LNCaP clone FGC (cell line): ENCODE measurements at regions not wholly inside any gene's neighbourhood (a gene's known extent, or its start where the extent isn't known, plus 50 kb on each side); places are given as distances from the start of the nearest gene placed in this dataset.

Experiments used
- DNase-seq: peaks from one replicate; pipeline ENCODE4 v3.0.0-alpha.2; 2011; ENCODE audit warnings: low read depth
- H3K4me3 ChIP-seq: 2 replicates; pipeline ENCODE4 v1.5.1; 2011; ENCODE audit warnings: mild to moderate bottlenecking, low read depth, low read length, control low read depth
- TF ChIP-seq, protein P1 (sequence below): IDR thresholded peaks from 2 replicates; pipeline ENCODE4 v1.5.1; 2012; ENCODE audit warnings: mild to moderate bottlenecking; ENCODE audit not compliant: control insufficient read depth, insufficient read depth; ENCODE audit errors: extremely low read depth

DNA sequence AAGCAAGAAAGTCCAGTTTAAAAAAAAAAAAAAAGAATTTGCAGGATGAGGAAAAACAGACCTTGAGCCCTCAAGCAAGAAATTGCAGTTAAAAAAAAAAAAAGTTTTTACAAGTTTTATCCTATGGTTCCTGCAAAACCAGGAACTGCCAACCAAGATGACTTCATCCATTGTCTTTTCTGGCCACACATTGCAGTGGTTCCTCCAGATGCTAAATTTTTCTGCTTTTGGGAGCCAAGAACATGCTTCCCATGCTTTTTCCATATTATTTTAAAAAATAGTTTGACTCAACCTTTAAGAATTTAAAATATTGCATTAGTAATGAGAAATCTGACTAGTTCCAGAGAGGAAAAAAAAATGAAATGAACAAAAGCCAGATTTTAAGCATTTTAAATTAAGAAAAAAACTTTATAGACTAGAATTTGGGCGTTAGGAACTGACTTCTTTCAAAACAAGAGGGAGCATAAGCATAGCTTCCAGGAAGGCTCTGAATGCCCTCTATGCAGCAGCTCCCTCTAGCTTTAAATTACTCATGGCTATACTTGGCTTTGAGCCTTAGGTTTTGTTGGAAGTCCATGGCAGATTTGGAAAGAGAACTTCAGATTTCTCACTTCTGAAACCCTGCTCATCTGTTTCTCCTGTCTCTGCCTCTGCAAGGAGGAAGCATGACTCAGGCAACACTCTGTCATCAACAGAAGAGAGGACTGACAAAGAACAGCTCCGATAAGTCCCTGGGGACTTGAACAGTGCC, 124.5 kb downstream of the GPR65 start:
- TF ChIP-seq, protein P1, sequence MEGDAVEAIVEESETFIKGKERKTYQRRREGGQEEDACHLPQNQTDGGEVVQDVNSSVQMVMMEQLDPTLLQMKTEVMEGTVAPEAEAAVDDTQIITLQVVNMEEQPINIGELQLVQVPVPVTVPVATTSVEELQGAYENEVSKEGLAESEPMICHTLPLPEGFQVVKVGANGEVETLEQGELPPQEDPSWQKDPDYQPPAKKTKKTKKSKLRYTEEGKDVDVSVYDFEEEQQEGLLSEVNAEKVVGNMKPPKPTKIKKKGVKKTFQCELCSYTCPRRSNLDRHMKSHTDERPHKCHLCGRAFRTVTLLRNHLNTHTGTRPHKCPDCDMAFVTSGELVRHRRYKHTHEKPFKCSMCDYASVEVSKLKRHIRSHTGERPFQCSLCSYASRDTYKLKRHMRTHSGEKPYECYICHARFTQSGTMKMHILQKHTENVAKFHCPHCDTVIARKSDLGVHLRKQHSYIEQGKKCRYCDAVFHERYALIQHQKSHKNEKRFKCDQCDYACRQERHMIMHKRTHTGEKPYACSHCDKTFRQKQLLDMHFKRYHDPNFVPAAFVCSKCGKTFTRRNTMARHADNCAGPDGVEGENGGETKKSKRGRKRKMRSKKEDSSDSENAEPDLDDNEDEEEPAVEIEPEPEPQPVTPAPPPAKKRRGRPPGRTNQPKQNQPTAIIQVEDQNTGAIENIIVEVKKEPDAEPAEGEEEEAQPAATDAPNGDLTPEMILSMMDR = peak; percentile 22; the same call in 1 of the 2 replicates
- no peak for DNase-seq
- no peak overlapping the region for H3K4me3 ChIP-seq

- TF ChIP-seq, protein P1 = no peak
- H3K4me3 ChIP-seq = no peak overlapping the region
- DNase-seq = no peak
Measured at GRCh38 chr14:88130057-88130432, 125.1 kb downstream of the GPR65 start.
